ENCODE measurements at regions not wholly inside any gene's neighbourhood (a gene's known extent, or its start where the extent isn't known, plus 50 kb on each side); places are given as distances from the start of the nearest gene placed in this dataset.

DNA sequence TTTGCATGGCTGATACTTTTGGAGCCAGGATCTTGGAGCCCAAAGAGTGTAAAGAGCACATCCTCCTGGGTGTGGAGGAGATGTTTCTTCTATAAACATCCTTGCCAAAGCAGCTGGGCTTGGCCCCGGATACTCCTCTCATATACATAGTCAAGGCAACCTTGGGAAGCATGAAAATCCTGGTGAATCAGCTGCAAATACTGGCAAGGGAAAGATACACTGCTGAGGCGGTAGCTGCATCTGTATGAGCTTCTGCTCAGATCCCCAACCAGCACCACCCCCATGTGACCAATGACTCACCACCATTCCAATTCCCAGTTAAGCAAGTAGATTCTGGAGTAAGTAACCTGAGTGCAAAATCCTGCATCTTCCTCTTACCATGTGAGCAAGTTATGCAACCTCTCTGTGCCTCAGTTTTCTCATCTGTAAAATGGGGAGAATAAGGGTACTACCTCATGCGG lies 567.4 kb downstream of the MED13L start:
- TF ChIP-seq POLR2A (IDR thresholded peaks at IDR 0.05; ENCODE audit: low read depth, low read length) = no peak
- no peak for FAIRE-seq
- DNase-seq (ENCODE audit: insufficient read length, low spot score) = no peak

DNA sequence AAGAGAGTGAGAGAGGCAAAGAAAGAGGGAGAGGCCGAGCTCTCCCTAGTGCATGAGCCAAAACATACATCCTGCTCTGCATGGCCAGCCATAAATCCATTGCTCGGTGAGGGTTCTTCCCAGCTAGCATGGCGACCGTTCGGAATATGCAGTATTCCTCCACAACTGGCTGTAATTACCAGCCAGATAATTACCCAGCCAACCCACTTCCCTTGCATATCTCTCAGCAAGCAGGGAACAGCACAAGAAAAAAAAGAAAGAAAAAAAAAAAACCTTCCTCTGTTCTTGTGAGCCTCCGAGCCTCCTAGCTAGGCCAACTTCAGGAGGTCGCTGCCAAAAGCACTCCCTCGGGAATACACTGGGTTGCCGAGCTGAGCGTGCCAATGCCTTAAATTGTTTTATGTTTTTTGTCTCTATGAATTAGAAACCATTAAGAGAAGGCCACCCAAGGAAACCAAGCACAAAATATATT lies 567.9 kb downstream of the MED13L start:
- TF ChIP-seq POLR2A (IDR thresholded peaks at IDR 0.05; ENCODE audit: low read depth, low read length) = no peak
- DNase-seq (ENCODE audit: insufficient read length, low spot score) = no peak

DNA sequence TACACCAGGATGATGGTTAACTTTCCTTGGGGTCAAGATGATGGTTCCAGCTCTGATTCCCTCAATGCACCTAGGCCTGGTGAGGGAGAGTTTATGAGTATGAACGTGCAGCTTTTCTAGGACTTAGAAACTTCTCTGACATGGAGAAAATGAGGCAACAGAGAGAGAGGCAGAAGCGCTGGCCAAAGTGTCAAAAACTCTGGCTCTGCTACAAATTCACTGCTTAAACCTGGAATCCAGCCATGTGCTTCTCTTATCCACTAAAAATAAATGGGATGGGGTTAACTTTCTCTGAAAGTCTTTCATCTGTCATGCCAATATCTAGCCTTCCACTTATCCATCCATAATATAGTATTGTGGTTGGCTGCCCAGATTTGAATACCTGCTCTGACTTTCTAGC lies 568.7 kb downstream of the MED13L start:
- DNase-seq (ENCODE audit: insufficient read length, low spot score) (no peak), FAIRE-seq (no peak)
- no peak for TF ChIP-seq POLR2A (IDR thresholded peaks at IDR 0.05; ENCODE audit: low read depth, low read length)

More for the DNA sequence above, 567.9 kb downstream of the MED13L start:
- FAIRE-seq = no peak

DNA sequence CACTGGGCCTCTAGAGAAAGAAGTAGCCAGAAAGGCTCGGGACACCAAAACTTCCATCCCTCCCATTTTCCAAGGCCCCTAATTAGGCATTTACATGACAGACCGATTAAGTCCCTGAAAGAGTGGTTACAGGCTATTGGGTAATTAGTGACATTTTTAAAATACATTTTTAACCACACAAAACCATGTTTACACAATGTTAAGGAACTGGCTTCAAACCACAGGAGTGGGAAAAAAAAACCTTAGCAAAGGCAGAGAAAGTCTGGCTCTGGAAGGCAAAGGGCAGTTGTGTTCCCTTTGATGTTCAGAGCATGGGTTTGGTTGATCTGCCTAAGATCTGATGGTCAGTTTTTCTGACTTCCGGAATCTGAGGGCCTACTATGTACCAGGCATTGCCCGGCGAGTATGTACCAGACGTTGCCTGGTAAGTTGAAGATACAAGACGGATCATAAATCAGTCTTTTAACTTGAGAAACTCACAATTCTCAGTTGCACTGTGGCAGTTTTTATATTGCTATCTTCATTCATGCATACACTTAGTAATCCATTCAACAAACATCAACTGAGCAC lies 576.5 kb downstream of the MED13L start:
- DNase-seq (ENCODE audit: insufficient read length, low spot score) (no peak), FAIRE-seq (no peak)
- TF ChIP-seq POLR2A (IDR thresholded peaks at IDR 0.05; ENCODE audit: low read depth, low read length) = no peak

DNA sequence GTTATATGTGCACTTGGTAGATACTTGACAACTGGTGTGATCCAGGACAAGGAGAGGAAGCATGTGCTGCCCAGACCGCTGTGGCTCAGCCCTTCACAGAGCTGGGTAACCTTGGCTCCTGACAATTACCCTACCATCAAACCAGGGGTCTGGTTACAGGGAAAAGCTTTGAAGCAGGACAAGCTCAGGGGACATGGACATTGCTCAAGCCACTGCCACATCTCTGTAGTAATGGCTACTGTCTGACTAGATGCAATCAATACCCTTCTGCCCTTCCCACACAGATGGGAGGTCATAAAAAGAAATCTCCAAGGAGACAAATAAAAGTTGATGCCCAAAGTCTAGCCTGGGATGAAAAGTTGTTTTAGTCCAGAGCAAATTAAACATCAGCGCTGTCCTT lies 577.4 kb downstream of the MED13L start:
- no peak for TF ChIP-seq POLR2A (IDR thresholded peaks at IDR 0.05; ENCODE audit: low read depth, low read length)
- DNase-seq (ENCODE audit: insufficient read length, low spot score) = no peak
- no peak for FAIRE-seq

DNA sequence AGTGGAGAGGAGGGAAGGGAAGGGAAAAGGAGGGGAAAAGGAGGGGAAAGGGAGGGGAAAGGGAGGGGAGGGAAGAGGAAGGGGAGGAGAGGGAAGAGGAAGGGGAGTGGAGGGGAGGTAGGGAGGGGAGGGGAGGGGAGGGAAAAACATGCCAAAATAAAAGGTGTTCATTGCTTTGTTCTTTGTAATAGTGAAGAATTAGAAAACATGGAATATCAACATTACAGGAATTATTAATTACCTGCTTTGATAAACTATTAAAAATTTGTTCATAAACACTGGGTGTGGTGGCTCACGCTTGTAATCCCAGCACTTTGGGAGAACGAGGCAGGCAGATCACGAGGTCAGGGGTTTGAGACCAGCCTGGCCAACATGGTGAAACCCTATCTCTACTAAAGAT lies 579.2 kb downstream of the MED13L start:
- FAIRE-seq (no peak), DNase-seq (ENCODE audit: insufficient read length, low spot score) (no peak)
- no peak for TF ChIP-seq POLR2A (IDR thresholded peaks at IDR 0.05; ENCODE audit: low read depth, low read length)

DNA sequence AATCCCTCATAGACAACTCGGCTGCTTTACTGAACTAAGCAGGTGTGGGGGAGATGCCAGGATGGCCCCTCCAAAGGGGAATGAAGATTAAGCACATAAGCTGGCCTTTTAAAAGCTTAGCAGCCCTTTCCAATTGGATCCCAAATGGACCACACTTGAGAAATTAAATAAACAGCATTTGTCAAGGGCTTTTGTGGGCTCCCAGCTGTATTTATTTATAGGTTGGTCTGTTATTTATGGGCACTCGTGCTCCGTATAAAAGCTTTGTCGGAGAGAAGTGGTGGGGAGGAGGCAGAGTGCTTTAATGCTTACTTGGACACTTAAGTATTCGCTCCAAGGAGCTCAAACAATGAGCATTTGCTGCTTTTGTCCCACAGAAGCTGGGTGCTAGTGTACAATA lies 580.2 kb downstream of the MED13L start:
- DNase-seq (ENCODE audit: insufficient read length, low spot score) = no peak
- no peak for TF ChIP-seq POLR2A (IDR thresholded peaks at IDR 0.05; ENCODE audit: low read depth, low read length)
- FAIRE-seq = no peak

DNA sequence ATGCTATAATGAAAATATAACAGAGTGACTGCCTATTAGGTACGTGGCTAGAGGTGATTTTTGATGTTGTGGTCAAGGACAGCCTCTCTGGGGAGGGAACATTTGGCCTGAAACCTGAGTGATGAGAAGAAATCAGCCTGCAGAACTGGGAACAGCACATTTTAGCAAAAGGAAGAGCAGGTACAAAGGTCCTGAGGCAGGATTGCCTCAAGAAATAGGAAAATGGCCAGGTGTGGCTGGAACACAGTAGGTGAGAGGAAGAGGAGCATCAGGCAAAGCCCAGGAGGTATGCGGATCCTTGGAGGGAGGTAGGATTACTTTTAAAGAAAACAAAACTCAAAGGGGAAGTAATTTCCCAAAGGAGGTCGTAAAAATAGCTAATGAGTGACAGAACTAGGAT lies 582.9 kb downstream of the MED13L start:
- FAIRE-seq (no peak), DNase-seq (ENCODE audit: insufficient read length, low spot score) (no peak)
- no peak for TF ChIP-seq POLR2A (IDR thresholded peaks at IDR 0.05; ENCODE audit: low read depth, low read length)

DNA sequence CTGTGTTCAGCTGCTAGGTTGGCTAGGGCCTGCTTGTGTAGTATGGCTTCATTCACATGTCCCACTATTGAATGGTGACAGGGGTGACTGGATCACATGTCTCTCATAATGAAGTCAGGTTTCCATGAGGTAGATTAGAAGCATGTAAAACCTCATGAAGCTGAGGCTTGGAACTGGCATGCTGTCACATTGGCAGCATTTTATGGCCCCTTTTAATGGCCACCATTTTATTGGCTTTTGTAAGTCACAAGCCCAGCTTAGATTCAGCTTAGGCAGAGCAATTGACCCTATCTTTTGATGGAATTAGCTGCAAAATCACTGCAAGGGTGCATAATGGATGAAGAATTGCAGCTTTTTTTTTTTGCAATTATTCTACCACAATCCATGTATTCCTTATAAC lies 583.5 kb downstream of the MED13L start:
- FAIRE-seq (no peak), DNase-seq (ENCODE audit: insufficient read length, low spot score) (no peak)
- no peak for TF ChIP-seq POLR2A (IDR thresholded peaks at IDR 0.05; ENCODE audit: low read depth, low read length)

DNA sequence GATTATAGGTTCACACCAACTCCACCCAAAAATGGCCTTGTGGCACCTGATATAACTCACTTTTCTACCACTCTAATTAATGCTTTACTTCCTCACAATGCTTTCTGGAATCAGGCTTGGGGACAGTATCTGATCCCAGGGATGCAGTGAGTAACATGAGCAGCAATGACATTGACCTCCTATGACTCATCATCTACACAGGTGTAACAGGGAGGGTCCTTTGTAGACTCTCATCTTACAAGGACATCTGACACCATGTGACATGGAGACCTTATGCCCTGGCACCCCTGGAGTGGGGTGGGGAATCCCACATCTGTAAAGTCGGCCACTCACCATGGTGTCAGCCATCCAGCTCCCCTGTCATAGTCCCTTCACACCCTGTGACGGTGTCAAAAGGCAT lies 586.4 kb downstream of the MED13L start:
- no peak for FAIRE-seq
- TF ChIP-seq POLR2A (IDR thresholded peaks at IDR 0.05; ENCODE audit: low read depth, low read length) = no peak
- no peak for DNase-seq (ENCODE audit: insufficient read length, low spot score)

DNA sequence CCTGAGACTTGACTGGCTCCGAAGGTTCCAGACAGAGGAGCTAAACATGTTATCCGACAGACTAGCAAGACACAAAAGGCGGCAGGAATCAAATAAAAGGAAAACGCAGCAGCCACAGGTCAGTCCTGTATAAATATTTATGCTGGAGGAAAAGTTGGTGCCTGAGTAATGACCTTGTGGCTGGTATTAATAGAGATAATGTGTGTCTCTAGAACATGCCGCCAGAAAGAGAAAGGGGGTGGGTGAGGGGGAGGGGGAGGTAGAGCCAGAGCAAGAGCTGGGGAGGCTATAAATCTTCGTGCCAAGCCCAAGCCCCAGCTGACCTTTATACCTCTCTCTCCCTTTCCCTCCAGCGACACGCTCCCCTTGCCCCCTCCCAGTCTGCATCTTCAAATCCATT lies 590.4 kb downstream of the MED13L start:
- no peak for TF ChIP-seq POLR2A (IDR thresholded peaks at IDR 0.05; ENCODE audit: low read depth, low read length)
- no peak for FAIRE-seq
- no peak for DNase-seq (ENCODE audit: insufficient read length, low spot score)

DNA sequence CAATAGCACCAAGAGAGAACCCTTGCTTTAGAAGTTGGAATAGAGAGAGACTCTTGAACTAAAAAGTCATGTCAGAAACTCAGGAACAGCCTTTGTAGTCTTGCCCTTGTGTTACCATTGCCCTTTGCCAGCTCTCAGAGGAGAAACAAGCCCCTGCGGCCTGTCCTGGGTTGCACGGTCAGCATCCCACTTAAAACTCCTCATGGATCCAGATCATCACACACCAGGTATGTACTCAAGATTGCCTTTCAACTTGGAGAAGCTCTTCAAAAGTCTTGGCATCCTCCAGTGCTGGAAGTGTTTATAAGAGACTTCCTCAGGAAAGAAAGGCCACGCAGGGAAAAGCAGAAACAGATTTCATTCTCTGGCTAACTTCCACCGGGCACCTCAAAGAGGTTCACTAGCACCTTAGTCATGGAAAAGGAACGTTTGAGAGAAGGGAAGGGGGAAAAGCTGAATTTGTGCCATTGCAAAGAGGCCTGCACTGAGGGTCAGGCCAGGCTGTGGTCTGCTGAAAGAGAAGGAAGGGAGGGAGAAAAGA lies 594.2 kb downstream of the MED13L start:
- FAIRE-seq (no peak), DNase-seq (ENCODE audit: insufficient read length, low spot score) (no peak)
- TF ChIP-seq POLR2A (IDR thresholded peaks at IDR 0.05; ENCODE audit: low read depth, low read length) = no peak

DNA sequence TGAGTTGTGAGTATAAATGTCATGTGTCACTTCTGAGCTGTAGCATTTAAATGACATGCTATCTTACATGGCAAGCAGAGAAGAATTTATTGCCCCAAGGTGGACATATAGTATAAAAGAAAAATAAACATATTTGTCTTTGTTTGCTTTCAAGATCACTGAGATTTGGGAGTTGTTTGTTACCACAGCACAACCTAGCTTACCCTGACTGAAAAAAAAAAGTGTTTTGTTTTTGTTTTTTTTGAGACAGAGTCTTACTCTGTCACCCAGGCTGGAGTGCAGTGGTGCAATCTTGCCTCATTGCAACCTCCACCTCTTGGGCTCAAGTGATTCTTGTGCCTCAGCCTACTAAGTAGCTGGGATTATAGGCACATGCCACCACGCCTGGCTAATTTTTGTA lies 596.5 kb downstream of the MED13L start:
- FAIRE-seq = no peak
- no peak for TF ChIP-seq POLR2A (IDR thresholded peaks at IDR 0.05; ENCODE audit: low read depth, low read length)
- no peak for DNase-seq (ENCODE audit: insufficient read length, low spot score)

DNA sequence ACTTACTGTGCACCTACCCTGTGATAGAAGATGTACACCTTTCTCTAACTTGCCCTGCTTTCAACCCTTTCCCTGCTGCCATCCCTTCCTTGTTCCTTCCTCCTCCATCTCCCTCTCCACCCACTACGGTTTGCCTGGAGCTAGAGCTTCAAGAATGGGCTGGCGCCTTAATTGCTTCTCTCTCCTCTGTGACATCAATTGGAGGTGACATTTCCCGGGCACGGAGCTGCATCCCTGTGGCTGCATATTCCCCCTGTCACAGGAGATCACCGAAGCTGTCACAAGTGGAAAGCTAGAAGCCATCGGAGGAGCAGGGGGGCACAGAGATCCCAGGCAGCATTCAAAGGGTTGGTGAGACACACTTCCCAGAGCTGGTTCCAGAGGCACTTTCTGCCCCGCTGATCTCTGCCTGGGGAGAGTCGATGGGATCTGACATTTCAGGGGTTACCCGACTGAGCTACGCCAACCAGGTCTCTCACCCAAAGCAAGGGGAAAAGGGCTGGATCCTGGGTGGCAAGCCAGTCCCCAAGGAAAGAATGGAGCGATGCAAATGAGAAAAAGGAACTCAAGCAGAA lies 604.9 kb downstream of the MED13L start:
- TF ChIP-seq POLR2A (IDR thresholded peaks at IDR 0.05; ENCODE audit: low read depth, low read length) = no peak
- FAIRE-seq (no peak), DNase-seq (ENCODE audit: insufficient read length, low spot score) (no peak)

DNA sequence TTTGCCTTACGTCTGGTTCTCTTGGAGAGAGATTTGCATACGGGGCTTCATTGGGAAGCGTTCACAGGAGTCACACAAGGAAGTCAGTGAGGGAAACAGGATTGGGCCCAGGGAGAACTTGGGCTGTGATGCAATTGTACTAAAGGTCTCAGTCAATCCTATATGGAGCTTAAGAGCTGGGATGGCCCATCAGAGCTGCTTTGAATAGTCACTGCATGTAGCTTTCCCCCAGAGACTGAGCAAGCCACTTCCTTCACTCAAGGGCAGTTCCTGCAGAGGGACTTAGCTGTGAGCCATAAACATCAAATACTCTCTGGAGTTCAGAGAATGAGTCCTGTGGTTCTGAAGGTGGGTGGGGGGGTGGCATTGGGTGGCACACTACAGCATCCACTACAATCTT lies 605.4 kb downstream of the MED13L start:
- no peak for TF ChIP-seq POLR2A (IDR thresholded peaks at IDR 0.05; ENCODE audit: low read depth, low read length)
- DNase-seq (ENCODE audit: insufficient read length, low spot score) = no peak
- FAIRE-seq = no peak

Measured in H54 (cell line).